HG03095 (cell line): ENCODE measurements at regions not wholly inside any gene's neighbourhood (a gene's known extent, or its start where the extent isn't known, plus 50 kb on each side); places are given as distances from the start of the nearest gene placed in this dataset.

Experiments used
- ATAC-seq: cut with Tn5 transposase; IDR thresholded peaks from one replicate; pipeline ENCODE4 v1.9.1; 2021; ENCODE audit warnings: moderate library complexity; ENCODE audit not compliant: unreplicated experiment

DNA sequence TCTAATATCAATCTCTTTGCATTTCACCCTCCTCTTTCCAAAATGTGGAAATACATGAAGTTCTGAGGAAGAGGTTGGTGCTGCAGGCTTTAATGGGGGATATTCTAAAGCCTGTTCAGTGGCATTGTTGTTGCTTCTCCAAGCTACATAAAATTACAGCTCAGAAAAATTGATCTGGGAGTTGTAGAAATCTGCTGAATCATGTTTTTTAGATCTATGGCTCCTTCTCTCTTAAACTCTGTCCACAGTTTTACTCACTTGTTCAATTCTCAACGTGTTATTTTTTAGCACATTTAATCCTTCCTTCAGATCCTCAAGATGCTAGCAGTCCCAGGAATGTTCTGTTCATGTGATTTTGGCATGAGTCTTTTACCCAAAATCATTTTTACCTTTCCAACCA lies 949.5 kb upstream of the ADGRL3 start:
- no peak for ATAC-seq

DNA sequence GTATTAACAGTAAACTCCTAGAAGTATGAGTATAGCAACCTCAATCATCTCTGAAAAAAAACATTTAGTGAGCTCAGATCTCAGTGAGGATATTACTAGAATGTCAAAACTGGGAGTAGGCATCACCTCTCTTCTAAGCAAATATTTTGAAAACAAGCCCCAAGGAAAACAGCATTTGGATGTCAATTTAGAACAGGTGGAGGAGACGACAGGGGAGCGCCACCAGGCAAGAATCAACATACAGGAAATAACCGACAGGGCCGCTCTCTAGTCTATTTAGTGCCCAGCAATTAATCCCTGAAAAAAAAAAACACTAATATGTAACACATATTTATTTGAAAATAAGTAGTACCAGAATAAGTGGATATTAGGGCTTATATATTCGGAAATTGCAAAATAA lies 940.3 kb upstream of the ADGRL3 start:
- ATAC-seq: no peak

DNA sequence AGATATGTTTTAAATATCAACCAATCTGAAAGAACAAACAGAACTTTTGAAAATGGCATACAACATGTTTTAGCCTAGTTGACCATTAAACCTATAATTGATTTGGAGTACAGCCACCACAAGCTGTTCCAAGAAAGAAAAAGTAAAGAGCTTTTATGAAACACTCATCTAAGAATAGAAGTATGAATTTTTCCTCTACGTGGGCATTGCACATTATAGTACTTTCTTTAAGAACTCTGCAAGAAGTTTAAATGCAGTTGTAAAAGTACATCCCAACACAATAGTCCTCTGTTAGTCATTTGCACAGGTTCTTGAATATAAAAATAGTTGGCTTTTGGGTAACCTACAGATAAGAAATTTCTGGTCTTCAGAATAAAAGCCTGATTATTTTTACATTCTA lies 933.6 kb upstream of the ADGRL3 start:
- ATAC-seq: no peak

DNA sequence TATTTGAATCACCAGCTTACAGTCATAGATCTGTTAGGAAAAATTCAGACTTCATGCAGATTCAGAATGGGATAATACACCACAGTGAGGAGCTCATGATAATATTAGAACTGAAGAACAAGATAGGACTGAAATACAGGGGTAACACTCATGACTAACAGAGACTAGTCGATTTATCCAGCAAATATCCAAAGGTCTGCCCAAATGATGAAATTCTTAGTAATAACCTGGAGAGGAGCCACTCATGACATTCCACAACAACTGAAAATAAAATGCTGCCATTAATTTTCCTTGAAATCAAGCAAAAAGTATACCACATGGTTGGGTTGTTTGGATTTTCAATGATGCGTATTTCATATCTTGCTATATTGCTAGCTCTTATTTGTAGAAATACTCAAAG lies 903.7 kb upstream of the ADGRL3 start:
- ATAC-seq: no peak

DNA sequence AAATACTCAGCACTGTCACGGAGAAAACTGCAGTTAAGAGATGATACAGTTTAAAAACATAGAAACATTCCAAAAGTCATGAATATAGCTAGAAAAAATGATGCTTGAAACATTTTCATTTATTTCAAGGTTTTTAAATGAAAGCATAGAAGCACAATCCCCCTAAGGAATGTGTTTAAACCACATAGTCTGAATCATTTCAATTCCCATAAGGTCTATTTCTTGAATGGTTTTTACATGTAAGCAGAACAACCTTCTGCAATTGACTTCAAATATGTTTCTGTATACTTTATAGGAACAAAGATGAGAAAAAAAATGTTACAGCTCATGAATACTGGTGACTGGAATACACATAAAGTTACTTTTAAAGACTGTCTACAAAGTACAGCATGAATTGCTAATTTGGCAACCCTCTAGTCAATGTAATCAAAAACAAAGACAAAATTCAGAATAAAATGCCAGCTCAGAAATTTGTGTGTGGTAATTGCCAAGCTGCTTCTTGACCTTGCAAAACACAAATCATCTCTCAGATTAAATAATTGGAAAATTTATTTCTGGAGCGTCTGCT lies 886.4 kb upstream of the ADGRL3 start:
- ATAC-seq: no peak

DNA sequence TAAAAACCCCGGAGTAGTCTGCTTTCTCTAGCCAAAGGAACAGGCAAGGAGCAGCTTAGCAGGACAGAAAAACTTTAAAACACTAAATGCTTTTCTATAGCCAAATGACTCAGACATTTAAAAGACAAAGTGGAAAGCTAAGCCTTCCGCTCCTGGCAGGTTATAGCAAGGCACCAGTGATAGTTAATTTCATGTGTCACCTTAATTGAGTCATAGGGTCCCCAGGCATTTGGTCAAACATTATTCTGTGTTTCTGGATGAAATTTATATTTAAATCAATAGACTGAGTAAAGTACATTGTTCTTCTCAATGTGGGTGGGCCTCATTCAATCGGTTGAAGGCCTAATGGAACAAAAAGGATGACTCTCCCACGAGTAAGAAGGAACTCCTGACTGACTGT lies 885.7 kb upstream of the ADGRL3 start:
- ATAC-seq: no peak

DNA sequence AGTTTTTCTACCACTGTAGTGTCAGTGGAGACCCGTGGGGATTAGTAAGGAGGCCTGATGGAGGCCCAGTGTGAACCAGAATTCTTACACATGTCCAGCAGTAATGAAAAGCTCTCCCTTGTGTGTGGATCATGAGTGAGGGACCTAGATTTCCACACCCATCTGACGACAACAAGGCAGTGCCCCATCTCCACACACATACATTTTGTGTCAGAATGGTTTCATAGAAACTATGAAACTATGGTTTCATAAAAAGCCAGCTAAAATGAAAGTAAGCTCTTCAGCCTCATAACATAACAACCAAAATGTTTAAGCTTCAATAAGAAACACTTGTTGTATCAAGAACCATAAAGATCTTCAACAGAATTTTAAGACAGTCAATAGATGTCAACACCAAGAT lies 884.5 kb upstream of the ADGRL3 start:
- no peak for ATAC-seq

DNA sequence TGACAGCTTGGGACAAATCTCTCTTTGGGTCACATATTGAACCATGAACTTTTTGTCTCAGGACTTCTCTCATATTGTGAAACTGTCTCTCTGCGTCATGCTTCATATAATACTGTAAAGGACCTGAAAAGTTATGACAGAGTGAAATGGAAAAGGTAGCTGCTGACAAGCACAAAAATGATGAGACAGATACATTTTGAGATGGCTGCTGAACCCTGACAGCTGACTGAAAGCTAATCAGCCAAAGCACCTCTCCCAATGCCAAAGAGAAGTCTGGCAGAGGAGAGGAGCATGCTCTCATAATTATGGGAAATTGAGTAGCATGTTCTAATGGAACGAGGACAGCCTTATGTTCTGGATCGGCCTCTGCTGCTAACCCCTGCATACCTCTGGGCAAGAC lies 873.4 kb upstream of the ADGRL3 start:
- ATAC-seq: no peak

DNA sequence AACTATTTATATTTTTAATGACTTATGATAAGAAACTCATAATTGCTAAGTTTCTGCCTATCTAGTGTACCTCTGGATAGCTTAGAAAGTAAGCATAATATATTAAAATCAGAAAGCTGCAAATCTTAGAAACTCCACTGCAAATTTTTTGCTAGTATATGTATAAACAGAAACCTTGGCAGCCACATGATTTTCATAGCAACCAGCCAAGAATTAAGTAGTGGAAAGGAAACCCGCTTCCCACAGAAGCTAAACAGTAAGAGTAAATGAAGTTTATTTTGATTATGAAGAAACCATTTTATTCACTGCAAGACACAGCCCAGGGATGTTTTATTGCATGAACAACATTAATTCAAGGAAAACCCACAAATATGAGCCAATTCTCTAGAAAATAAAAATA lies 872.5 kb upstream of the ADGRL3 start:
- no peak for ATAC-seq

DNA sequence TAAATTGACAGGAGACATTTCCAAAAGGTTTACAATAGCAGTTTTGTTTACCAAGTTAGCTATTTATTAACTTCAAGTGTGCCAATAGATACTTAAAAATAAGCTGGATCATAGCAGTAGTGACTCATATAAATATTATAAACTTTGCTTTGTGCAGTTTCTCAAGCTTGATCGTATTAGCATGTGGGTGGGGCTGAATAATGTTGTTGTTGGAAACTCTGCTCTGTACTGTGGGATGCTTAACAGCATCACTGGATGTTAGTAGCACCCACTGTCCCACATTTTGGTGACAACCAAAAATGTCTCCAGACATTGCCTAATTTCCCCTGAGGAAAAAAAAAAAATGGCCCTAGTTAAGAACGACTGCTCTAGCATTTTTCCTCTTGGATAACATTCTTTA lies 855.2 kb upstream of the ADGRL3 start:
- ATAC-seq: no peak

DNA sequence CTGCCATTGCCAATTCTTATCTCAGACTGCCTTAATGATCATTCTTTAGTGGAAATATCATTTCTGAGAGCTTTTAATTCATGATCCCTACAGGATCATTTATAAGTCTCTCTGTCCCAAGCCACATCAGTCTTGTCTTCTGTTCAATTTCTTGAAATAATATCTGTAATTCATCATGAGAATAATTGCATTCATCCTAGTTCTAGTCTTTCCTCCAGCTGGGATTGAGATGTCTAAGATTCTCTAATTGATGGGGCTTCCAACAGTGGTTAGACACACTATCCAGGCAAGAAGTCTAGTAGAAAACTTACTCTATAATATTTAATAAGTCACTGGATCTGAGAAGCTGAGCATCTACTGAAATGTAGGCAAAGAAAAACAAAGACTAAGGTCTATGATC lies 854.7 kb upstream of the ADGRL3 start:
- ATAC-seq: no peak

DNA sequence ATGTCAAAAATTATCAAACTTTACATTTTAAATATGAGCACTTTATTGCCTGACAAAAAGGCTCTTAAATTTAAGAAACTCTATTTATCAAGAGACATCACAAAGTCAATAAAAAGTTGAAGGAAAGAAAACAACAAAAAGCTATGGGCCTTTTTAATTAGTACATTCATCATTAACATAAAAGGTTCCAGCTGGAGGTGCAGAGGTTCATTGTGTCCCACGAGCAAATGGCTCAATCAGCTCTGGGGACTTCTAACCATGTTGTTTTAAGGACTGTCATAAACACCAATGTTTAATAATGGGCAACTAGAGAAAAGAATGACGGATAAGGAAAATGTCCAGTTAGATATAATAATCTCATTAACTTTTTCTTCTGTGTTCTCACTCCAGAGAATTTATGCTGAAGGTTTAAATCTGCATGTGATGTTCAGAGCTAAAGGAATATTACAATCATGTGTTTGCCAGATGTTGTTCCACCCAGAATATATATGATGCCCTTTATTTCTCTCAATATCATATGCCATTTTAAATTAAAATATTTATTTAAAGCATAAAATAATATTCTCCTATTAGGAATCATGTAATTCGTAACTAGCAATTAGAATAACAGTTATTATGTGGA lies 840.3 kb upstream of the ADGRL3 start:
- no peak for ATAC-seq

DNA sequence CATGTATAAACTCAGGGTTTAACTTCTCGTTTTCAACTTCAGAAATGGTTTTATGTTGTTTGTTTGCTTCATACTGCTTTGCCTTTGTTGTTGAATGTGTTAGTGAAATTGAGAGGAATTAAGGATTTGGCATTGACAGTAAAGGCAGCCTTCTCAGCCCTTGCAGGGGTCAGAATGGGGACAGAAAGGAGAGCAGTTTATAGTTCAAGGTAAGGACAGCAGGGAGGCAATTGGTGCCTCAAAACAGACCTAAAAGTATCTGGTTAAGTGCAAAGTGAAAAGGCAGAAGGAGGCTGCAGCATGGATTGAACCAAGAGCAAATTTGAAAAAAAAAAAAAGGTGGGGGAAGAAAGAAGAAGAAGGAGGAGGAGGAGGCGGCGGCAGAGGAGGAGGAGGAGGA lies 835.0 kb upstream of the ADGRL3 start:
- ATAC-seq: no peak

DNA sequence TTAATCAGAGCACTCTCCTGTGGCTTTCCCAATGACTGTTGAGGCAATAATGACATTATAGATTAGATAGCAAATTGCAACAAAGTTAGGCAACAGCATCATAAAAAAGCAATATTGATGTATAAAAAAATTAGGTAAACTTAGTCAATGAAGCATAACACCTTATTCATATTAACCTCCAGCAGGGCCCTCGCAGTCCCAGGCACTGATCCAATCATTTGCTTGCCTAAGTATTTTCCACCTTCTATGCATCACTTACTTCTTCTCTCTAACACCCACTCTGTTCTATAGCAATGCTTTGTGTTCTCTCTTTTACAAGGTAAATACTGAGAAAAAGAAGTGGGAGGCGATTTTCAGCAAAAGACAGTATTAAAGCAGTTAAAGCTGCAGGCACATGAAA lies 833.5 kb upstream of the ADGRL3 start:
- no peak for ATAC-seq

DNA sequence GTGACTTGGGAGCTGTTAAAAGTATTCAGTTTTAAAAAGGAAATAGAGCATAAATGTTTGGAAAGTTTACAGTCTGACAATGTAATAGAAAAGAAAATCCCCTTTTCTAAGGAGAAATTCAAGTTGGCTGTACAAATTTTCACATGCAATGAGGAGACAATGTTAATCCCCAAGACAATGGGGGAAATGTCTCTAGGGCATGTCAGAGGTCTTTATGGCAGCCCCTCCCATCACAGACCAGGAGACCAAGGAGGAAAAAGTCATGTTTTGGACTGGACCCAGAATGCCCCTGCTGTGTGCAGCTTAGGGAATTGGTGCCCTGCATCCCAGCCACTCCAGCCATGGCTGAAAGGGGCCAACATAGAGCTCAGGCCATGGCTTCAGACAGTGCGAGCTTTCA lies 831.1 kb upstream of the ADGRL3 start:
- no peak for ATAC-seq

DNA sequence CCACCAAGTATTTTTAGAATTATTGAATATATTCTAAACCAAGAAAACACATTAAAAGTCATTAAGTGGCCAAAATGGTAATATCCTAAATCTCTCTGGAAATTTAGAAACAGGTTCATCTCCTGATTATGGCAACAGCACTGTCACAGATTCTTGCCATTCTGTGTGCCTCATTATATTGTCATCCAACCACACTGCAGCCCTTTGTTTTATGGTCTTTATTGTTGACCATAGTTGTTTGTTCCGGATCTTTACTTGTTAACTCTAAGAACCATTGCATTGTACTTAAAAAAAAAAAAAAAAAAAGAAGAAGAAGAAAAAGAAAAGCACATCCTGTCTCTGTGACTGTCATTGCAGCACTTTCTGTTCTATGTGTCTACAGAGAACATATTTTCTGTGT lies 822.1 kb upstream of the ADGRL3 start:
- no peak for ATAC-seq

DNA sequence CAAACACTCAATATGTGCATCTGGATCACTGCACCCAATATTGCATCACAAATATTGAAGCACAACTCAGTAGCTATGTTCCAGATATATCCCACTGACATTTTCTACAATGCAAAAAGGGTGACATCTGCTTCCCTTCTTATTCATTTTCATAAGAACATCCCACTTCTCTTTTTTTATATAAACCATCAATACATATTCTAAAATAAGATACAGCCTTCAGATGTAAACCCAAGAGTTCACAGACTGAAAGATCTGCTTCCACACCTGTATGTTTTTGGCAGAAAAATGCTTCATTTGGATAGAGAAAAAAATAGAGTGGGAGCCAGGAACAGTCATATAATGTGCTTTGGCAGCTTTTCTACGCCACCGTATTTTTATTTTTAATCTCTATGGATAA lies 815.6 kb upstream of the ADGRL3 start:
- ATAC-seq: no peak

DNA sequence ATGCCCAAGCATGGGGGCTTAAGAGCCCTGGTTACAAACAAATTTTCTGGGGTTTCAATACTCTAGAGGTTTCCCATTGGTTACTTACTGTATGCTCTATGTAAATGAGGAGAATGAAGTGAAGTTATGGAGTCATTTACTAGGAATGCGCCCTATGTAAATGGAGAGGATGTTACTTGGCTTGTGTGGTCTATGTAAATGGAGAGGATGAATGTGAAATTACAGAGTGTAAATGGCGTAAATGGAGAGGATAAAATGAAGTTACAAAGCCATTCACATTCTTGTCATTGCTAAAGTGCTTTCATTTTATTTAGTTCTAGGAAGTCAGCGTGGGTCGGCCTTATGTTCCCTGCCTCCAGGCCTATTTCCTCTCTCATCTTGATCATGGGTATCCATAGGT lies 810.5 kb upstream of the ADGRL3 start:
- ATAC-seq: no peak

DNA sequence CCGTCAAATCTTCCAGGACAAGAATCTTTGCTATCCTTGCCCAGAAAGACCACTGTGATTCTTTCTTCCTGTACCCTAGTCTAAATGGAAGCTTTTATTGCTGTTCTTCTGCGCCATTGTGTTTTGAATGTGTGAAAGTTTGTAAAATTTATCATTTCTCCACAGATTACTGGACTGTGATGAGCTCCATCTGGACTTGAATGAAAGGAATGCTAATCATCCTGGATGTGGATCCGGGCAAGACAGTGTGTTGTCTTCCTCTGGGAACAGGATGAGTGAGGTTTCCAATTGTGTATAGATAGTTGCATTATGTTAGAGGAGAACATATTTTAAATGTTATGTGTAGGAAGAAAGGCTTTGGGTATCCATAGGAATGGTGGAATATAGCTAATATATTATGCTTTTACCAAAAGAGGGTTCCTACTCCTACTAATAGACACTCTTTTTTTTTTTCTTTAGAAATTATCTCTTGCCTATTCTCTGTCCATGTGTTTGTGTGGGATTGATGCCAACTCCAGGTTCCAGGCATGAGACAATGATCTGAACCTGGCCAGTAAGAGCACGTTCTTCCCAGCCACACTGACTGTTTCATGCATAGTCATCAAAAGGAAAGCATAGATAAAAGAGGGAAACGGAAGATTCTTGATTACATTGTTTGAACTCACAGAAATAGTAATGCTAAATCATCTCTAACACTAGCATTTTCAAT lies 803.6 kb upstream of the ADGRL3 start:
- ATAC-seq: no peak

DNA sequence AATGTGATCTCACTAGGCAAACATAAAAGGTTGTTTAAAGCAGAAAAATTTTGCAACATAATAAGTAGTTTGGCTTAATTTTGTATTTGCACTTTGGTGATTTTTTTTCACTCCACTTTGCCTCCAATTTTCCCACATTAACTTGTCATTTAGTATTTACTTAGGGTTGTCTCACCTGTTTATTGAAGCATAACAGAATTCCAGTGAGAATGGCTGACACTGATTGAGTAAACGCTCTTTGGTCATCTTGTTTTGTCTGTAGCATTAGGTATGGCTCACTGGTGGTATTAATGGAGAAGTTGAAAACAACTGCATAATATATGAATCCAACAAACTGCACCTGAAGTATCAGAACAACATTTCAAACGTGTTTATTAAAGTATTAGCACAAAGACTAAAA lies 799.5 kb upstream of the ADGRL3 start:
- ATAC-seq: no peak

DNA sequence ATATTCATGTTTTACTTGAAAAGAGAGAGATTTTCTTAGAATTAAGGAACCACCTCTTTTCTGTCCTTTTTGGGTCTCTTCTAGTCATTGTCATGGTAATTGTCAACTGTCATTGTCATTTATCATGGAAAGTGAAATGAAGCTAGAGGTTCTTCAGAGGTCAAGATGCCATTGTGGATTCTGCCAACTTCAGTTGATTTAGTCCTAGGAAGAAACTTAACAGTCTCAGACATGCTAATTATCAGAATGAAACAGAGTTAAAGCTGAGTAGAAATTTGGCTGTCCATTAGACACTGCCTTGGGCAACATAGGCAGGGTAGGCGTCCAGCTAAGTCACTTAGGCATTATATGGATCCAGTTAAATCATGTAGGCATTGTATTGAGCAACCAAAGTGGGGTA lies 796.1 kb upstream of the ADGRL3 start:
- ATAC-seq: no peak

DNA sequence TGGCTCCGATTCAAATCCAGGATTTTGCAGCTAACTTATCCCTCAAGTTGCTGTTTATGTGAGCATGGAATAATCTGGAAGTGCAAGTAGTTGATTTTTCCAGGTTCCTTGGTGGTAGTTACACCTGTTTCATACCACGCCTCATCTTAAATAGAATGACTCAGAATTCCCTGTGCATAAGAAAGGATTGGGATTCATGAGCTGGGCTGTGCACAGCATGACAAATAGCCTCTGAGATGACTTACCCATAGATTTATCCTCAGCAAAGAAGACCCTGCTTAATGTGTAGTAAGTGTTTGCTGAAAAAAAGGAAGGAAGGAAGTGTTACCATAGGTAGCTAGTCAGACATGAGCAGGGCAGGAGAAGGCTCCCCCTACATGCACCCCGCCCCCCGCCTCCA lies 777.7 kb upstream of the ADGRL3 start:
- no peak for ATAC-seq
